ENCODE measurements at regions not wholly inside any gene's neighbourhood (a gene's known extent, or its start where the extent isn't known, plus 50 kb on each side); places are given as distances from the start of the nearest gene placed in this dataset.
A peak's percentile ranks its signal among the peaks of the same experiment; 100 is the strongest.
"Not testable (repeated sequence)": the region's sequence is repeated elsewhere in the genome, so short reads cannot be mapped to it uniquely, and the experiment has no call there.

DNA sequence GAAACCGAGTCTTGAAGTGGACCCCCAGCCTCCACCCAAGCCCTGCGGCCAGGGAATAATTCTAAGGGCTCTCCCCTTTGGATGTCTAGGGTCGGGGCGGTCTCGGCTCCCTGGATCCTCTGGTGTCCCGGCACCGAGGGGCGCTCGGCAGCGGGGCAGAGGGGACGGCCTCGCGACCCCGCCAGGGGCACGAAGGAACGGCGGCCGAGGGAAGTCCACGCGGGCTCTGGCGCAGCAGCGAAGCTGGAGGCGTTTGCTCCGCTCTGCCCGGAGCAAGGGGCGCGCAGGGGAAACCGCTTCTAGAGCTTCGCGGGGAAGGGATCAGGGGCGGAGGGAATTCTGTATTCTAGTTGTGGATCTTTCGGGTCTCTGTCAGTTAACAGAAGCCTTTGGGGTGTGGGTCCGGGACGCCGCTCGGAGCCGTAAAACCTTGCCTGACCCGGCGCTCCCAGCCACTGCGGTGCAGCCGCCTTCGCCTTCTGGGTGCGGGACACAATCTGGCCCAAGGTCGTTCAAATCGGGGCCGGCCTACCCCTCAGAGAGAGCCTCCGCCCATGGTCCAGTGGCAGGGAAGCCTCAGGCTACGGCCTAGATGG lies 118.2 kb downstream of the KCNRG start:
- Histone ChIP-seq H2BK5ac (ENCODE audit: low read length) (no peak overlapping the region), H3K4me3 (ENCODE audit: low read length) (no peak overlapping the region), H3K27me3 (ENCODE audit: insufficient read depth, low read length, poor library complexity) (peaks cover 65% of the 10 kb centered on the region), H2BK15ac (replicated peaks; ENCODE audit: low read depth) (no peak overlapping the region), H3K4ac (ENCODE audit: low read depth, low read length) (no peak overlapping the region), H3K56ac (ENCODE audit: low read length) (no peak overlapping the region), H3K4me1 (ENCODE audit: control insufficient read depth, low read depth, low read length) (peaks cover 3% of the 10 kb centered on the region), H3K79me2 (ENCODE audit: control insufficient read depth, insufficient read depth, low read length) (no peaks in the 10 kb centered on the region), H2BK120ac (ENCODE audit: low read depth, low read length) (no peak overlapping the region), H3K27ac (ENCODE audit: low read depth, low read length) (no peak overlapping the region), H2AK5ac (ENCODE audit: low read length) (no peak overlapping the region), H3K79me1 (ENCODE audit: low read length) (no peaks in the 10 kb centered on the region), H3K36me3 (ENCODE audit: control insufficient read depth, insufficient read depth, low read length) (no peaks in the 10 kb centered on the region), H3K23ac (ENCODE audit: low read length) (no peak overlapping the region), H3K18ac (ENCODE audit: low read length) (no peak overlapping the region), H3K4me2 (ENCODE audit: low read length) (peak overlapping the region; percentile 1), H3K9ac (ENCODE audit: low read length) (peak overlapping the region; percentile 34), H4K8ac (ENCODE audit: low read depth, low read length) (no peak overlapping the region), H4K5ac (ENCODE audit: low read length) (no peak overlapping the region)
- WGBS (ENCODE audit: extremely low coverage, insufficient coverage, low lambda C conversion rate) = no CpG with 5 or more reads among the region's 48 CpGs
- no peak for DNase-seq

DNA sequence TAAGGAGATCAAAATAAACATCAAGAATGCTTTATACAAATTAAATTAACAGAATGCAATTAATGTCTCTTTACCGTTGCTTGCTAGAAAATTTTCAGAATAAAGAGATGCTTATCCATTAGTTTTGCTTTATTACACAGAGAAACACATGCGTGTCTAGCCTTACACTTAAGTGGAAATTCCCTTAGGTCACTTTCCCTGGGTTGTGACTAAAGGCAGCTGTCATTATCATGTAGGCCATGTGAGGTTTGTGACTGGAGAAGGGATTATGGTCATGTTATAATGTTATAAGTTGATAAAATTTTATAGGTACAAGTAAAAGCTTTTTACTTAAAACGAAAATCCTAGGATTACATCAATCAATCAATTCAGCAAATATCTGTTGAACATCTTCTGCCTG lies 121.0 kb downstream of the KCNRG start:
- Histone ChIP-seq H3K9ac (ENCODE audit: low read length) (no peak overlapping the region), H2AK5ac (ENCODE audit: low read length) (no peak overlapping the region), H3K4me2 (ENCODE audit: low read length) (no peak overlapping the region), H2BK15ac (replicated peaks; ENCODE audit: low read depth) (no peak overlapping the region), H3K4me1 (ENCODE audit: control insufficient read depth, low read depth, low read length) (peaks cover 3% of the 10 kb centered on the region), H3K4me3 (ENCODE audit: low read length) (no peak overlapping the region), H3K79me2 (ENCODE audit: control insufficient read depth, insufficient read depth, low read length) (no peaks in the 10 kb centered on the region), H3K23ac (ENCODE audit: low read length) (no peak overlapping the region), H3K56ac (ENCODE audit: low read length) (no peak overlapping the region), H3K79me1 (ENCODE audit: low read length) (no peaks in the 10 kb centered on the region), H2BK120ac (ENCODE audit: low read depth, low read length) (no peak overlapping the region), H4K5ac (ENCODE audit: low read length) (no peak overlapping the region), H3K27ac (ENCODE audit: low read depth, low read length) (no peak overlapping the region), H3K36me3 (ENCODE audit: control insufficient read depth, insufficient read depth, low read length) (no peaks in the 10 kb centered on the region), H3K18ac (ENCODE audit: low read length) (no peak overlapping the region), H4K8ac (ENCODE audit: low read depth, low read length) (no peak overlapping the region), H3K27me3 (ENCODE audit: insufficient read depth, low read length, poor library complexity) (peaks cover 38% of the 10 kb centered on the region), H2BK5ac (ENCODE audit: low read length) (no peak overlapping the region), H3K4ac (ENCODE audit: low read depth, low read length) (no peak overlapping the region)
- DNase-seq = no peak
- no CpG with 5 or more reads among the region's 3 CpGs for WGBS (ENCODE audit: extremely low coverage, insufficient coverage, low lambda C conversion rate)

DNA sequence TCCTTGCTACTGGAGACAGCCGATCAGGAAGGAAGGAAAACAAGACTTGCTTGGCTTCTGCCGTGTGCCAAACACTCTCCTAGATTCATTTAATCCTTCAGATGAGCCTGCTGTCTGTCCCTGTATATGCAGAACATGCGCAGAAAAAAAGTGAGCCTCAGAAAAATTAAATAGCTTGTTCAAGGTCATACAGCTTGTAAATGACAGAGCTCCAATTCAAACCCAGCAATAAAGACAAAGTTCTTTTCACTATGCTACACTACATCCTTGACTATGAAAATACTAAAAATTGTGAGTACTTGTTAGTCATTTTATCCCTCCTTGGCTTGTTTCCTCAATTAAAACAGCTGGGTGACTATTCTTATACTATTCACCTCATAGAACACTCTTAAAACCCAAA lies 121.4 kb downstream of the KCNRG start:
- no peak overlapping the region for H3K23ac ChIP-seq (ENCODE audit: low read length)
- H3K27me3 ChIP-seq (ENCODE audit: insufficient read depth, low read length, poor library complexity) = peaks cover 35% of the 10 kb centered on the region
- H3K4me2 ChIP-seq (ENCODE audit: low read length) = no peak overlapping the region
- H4K8ac ChIP-seq (ENCODE audit: low read depth, low read length) = no peak overlapping the region
- H3K18ac ChIP-seq (ENCODE audit: low read length) = no peak overlapping the region
- no peak overlapping the region for H2AK5ac ChIP-seq (ENCODE audit: low read length)
- no peaks in the 10 kb centered on the region for H3K79me2 ChIP-seq (ENCODE audit: control insufficient read depth, insufficient read depth, low read length)
- no peak overlapping the region for H2BK15ac ChIP-seq (replicated peaks; ENCODE audit: low read depth)
- H3K9ac ChIP-seq (ENCODE audit: low read length) = no peak overlapping the region
- H2BK120ac ChIP-seq (ENCODE audit: low read depth, low read length) = no peak overlapping the region
- H3K27ac ChIP-seq (ENCODE audit: low read depth, low read length) = no peak overlapping the region
- no peaks in the 10 kb centered on the region for H3K36me3 ChIP-seq (ENCODE audit: control insufficient read depth, insufficient read depth, low read length)
- DNase-seq = no peak
- H3K56ac ChIP-seq (ENCODE audit: low read length) = no peak overlapping the region
- H2BK5ac ChIP-seq (ENCODE audit: low read length) = no peak overlapping the region
- WGBS (ENCODE audit: extremely low coverage, insufficient coverage, low lambda C conversion rate) = no CpG with 5 or more reads among the region's 3 CpGs
- no peak overlapping the region for H3K4me3 ChIP-seq (ENCODE audit: low read length)
- no peak overlapping the region for H3K4ac ChIP-seq (ENCODE audit: low read depth, low read length)
- no peak overlapping the region for H4K5ac ChIP-seq (ENCODE audit: low read length)
- no peaks in the 10 kb centered on the region for H3K79me1 ChIP-seq (ENCODE audit: low read length)
- H3K4me1 ChIP-seq (ENCODE audit: control insufficient read depth, low read depth, low read length) = peaks cover 3% of the 10 kb centered on the region

DNA sequence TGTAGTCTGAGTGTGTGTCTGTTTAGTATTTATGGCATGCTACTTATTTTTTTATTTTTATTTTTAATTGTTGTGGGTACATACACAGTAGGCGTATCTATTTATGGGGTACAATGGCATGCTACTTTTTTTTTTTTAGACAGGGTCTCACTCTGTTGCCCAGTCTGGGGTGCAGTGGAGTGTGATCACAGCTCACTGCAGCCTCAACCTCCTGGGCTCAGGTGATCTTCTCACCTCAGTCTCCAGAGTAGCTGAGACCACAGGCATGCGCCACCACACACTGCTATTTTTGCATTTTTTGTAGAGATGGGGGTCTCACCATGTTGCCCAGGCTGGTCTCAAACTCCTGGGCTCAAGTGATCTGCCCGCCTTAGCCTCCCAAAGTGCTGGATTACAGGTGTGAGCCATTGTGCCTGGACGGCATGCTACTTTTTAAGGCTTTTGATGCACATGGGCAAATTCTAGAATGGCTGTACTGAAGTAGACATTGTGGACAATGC lies 124.2 kb downstream of the KCNRG start:
- not testable (repeated sequence) for H3K4me1 ChIP-seq (ENCODE audit: control insufficient read depth, low read depth, low read length); H4K8ac ChIP-seq (ENCODE audit: low read depth, low read length); H2BK120ac ChIP-seq (ENCODE audit: low read depth, low read length); H2BK5ac ChIP-seq (ENCODE audit: low read length); DNase-seq; H2BK15ac ChIP-seq (replicated peaks; ENCODE audit: low read depth); H3K9ac ChIP-seq (ENCODE audit: low read length); H3K4me3 ChIP-seq (ENCODE audit: low read length); H3K4ac ChIP-seq (ENCODE audit: low read depth, low read length); H3K27ac ChIP-seq (ENCODE audit: low read depth, low read length); H3K4me2 ChIP-seq (ENCODE audit: low read length); H2AK5ac ChIP-seq (ENCODE audit: low read length); H4K5ac ChIP-seq (ENCODE audit: low read length); H3K23ac ChIP-seq (ENCODE audit: low read length); H3K18ac ChIP-seq (ENCODE audit: low read length); H3K79me1 ChIP-seq (ENCODE audit: low read length); H3K27me3 ChIP-seq (ENCODE audit: insufficient read depth, low read length, poor library complexity); H3K79me2 ChIP-seq (ENCODE audit: control insufficient read depth, insufficient read depth, low read length); H3K56ac ChIP-seq (ENCODE audit: low read length); H3K36me3 ChIP-seq (ENCODE audit: control insufficient read depth, insufficient read depth, low read length)
- no CpG with 5 or more reads among the region's 4 CpGs for WGBS (ENCODE audit: extremely low coverage, insufficient coverage, low lambda C conversion rate)

DNA sequence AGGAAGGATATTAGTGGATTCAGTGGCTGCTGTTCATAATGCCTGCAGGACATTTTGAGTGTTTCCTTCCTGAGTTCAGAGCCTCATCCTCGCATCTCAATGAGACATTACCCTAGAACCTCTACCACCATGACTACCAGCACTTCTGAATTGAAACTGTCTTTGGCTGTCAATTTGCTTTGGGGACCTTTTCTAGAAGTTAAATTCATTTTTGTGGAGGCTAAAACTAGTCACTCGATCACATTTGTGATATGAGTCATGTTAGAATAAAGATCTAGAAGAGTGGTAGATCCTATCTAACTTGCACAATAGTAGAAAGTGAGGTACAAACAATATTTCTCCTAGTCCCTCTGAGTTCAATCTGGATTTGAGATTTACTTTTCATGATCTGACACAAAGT lies 124.9 kb downstream of the KCNRG start:
- no CpG with 5 or more reads among the region's 2 CpGs for WGBS (ENCODE audit: extremely low coverage, insufficient coverage, low lambda C conversion rate)
- Histone ChIP-seq H3K36me3 (ENCODE audit: control insufficient read depth, insufficient read depth, low read length) (no peaks in the 10 kb centered on the region), H3K4me3 (ENCODE audit: low read length) (no peak overlapping the region), H3K56ac (ENCODE audit: low read length) (no peak overlapping the region), H3K79me2 (ENCODE audit: control insufficient read depth, insufficient read depth, low read length) (no peaks in the 10 kb centered on the region), H3K9ac (ENCODE audit: low read length) (no peak overlapping the region), H3K27me3 (ENCODE audit: insufficient read depth, low read length, poor library complexity) (peaks cover 3% of the 10 kb centered on the region), H4K8ac (ENCODE audit: low read depth, low read length) (no peak overlapping the region), H2BK15ac (replicated peaks; ENCODE audit: low read depth) (no peak overlapping the region), H3K23ac (ENCODE audit: low read length) (no peak overlapping the region), H2BK120ac (ENCODE audit: low read depth, low read length) (no peak overlapping the region), H3K27ac (ENCODE audit: low read depth, low read length) (no peak overlapping the region), H3K4ac (ENCODE audit: low read depth, low read length) (no peak overlapping the region), H3K79me1 (ENCODE audit: low read length) (no peaks in the 10 kb centered on the region), H3K18ac (ENCODE audit: low read length) (no peak overlapping the region), H3K4me2 (ENCODE audit: low read length) (no peak overlapping the region), H2BK5ac (ENCODE audit: low read length) (no peak overlapping the region), H2AK5ac (ENCODE audit: low read length) (no peak overlapping the region), H4K5ac (ENCODE audit: low read length) (no peak overlapping the region), H3K4me1 (ENCODE audit: control insufficient read depth, low read depth, low read length) (no peaks in the 10 kb centered on the region)
- DNase-seq = no peak
